PC-3 (cell line): ENCODE measurements at regions not wholly inside any gene's neighbourhood (a gene's known extent, or its start where the extent isn't known, plus 50 kb on each side); places are given as distances from the start of the nearest gene placed in this dataset.

Source experiments
- EZH2phosphoT487 ChIP-seq: fragments of 300-600 bp; sonication (generic); IDR thresholded peaks from 2 replicates; pipeline ENCODE4 v1.6.1; 2018; ENCODE audit warnings: mild to moderate bottlenecking, antibody characterized with exemption, low read length, borderline replicate concordance
- TF ChIP-seq, protein P1 (sequence below): fragments of 300-600 bp; sonication (generic); conservative IDR thresholded peaks from 2 replicates; pipeline ENCODE4 v1.5.1; 2017; ENCODE audit warnings: antibody characterized with exemption, low read depth, mild to moderate bottlenecking, low read length

- TF ChIP-seq, protein P1, sequence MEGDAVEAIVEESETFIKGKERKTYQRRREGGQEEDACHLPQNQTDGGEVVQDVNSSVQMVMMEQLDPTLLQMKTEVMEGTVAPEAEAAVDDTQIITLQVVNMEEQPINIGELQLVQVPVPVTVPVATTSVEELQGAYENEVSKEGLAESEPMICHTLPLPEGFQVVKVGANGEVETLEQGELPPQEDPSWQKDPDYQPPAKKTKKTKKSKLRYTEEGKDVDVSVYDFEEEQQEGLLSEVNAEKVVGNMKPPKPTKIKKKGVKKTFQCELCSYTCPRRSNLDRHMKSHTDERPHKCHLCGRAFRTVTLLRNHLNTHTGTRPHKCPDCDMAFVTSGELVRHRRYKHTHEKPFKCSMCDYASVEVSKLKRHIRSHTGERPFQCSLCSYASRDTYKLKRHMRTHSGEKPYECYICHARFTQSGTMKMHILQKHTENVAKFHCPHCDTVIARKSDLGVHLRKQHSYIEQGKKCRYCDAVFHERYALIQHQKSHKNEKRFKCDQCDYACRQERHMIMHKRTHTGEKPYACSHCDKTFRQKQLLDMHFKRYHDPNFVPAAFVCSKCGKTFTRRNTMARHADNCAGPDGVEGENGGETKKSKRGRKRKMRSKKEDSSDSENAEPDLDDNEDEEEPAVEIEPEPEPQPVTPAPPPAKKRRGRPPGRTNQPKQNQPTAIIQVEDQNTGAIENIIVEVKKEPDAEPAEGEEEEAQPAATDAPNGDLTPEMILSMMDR, result no peak
- no peak for TF ChIP-seq EZH2phosphoT487
Measured at GRCh38 chr1:60413091-60413490, 339.5 kb upstream of the C1orf87 start.
